ENCODE measurements at regions not wholly inside any gene's neighbourhood (a gene's known extent, or its start where the extent isn't known, plus 50 kb on each side); places are given as distances from the start of the nearest gene placed in this dataset.

GRCh38 chr14:34111953-34112352 lies 161.1 kb upstream of the EGLN3 start:
- 87 to 92% (median 90%) methylated on average over 4 of the region's 4 CpGs for WGBS, 4 donors
- H3K4me3 ChIP-seq, result no peak overlapping the region
- no peak for DNase-seq
- H3K4me1 ChIP-seq, result no peaks in the 10 kb centered on the region
- TF ChIP-seq POLR2A (IDR thresholded peaks at IDR 0.05) (no peak), CTCF (IDR thresholded peaks at IDR 0.05) (no peak)
- intact Hi-C loops (cut with DNase I), result loop anchor here in 1 of 10 donors (10.0 kb wide), 1 partner anchor 113 kb away; no protein-coding TSS in a partner anchor
- H3K9me3 ChIP-seq, result peaks cover 0 to 9% (median 0%) of the 10 kb centered on the region in 12 donors
- ATAC-seq, result no peak
- H3K27me3 ChIP-seq, result no peaks in the 10 kb centered on the region
- H3K36me3 ChIP-seq, result no peaks in the 10 kb centered on the region
- H3K27ac ChIP-seq, result no peak overlapping the region

GRCh38 chr14:34111505-34111904 lies 160.6 kb upstream of the EGLN3 start:
- ATAC-seq (no peak), DNase-seq (no peak)
- TF ChIP-seq POLR2A (IDR thresholded peaks at IDR 0.05) (no peak), CTCF (IDR thresholded peaks at IDR 0.05) (no peak)
- Histone ChIP-seq H3K4me1 (no peaks in the 10 kb centered on the region), H3K27me3 (no peaks in the 10 kb centered on the region), H3K9me3 (peaks cover 0 to 8% (median 0%) of the 10 kb centered on the region in 12 donors), H3K36me3 (no peaks in the 10 kb centered on the region), H3K4me3 (no peak overlapping the region), H3K27ac (no peak overlapping the region)
- intact Hi-C loops (cut with DNase I), result loop anchor here in 1 of 10 donors (10.0 kb wide), 1 partner anchor 113 kb away; no protein-coding TSS in a partner anchor
- WGBS, 4 donors, result 89 to 94% (median 90%) methylated on average over 2 of the region's 2 CpGs

- H3K9me3 ChIP-seq, result no peaks in the 10 kb centered on the region
- TF ChIP-seq POLR2A (IDR thresholded peaks at IDR 0.05) (no peak), CTCF (IDR thresholded peaks at IDR 0.05) (no peak)
- no peaks in the 10 kb centered on the region for H3K27me3 ChIP-seq
- 67 to 82% (median 73%) methylated on average over 2 of the region's 2 CpGs for WGBS, 4 donors
- no peak overlapping the region for H3K4me3 ChIP-seq
- H3K4me1 ChIP-seq, result no peaks in the 10 kb centered on the region
- no peak overlapping the region for H3K27ac ChIP-seq
- no peaks in the 10 kb centered on the region for H3K36me3 ChIP-seq
- intact Hi-C loops (cut with DNase I), result loop anchor here in 1 of 10 donors (10.0 kb wide), 1 partner anchor 114 kb away; no protein-coding TSS in a partner anchor
- ATAC-seq, result no peak
- no peak for DNase-seq
Measured at GRCh38 chr14:34110531-34110930, 159.7 kb upstream of the EGLN3 start.

GRCh38 chr14:34107441-34107840 lies 156.6 kb upstream of the EGLN3 start:
- ATAC-seq (no peak), DNase-seq (no peak)
- no peaks in the 10 kb centered on the region for H3K9me3 ChIP-seq
- H3K36me3 ChIP-seq, result no peaks in the 10 kb centered on the region
- no peak overlapping the region for H3K4me3 ChIP-seq
- TF ChIP-seq POLR2A (IDR thresholded peaks at IDR 0.05) (no peak), CTCF (IDR thresholded peaks at IDR 0.05) (no peak)
- H3K27me3 ChIP-seq, result no peaks in the 10 kb centered on the region
- peaks cover 0 to 18% (median 2%) of the 10 kb centered on the region in 12 donors for H3K4me1 ChIP-seq
- no peak overlapping the region for H3K27ac ChIP-seq
- 94 to 97% (median 96%) methylated on average over 3 of the region's 3 CpGs for WGBS, 4 donors
- intact Hi-C loops (cut with DNase I), result loop anchor here in 3 of 10 donors (10.0 kb wide), 1 partner anchor 197 kb away; no protein-coding TSS in a partner anchor

Measured in heart left ventricle (tissue), 16 donors.